RWPE2 (cell line): ENCODE measurements at regions not wholly inside any gene's neighbourhood (a gene's known extent, or its start where the extent isn't known, plus 50 kb on each side); places are given as distances from the start of the nearest gene placed in this dataset.

Experiments used
- ATAC-seq: fragments of 200-7000 bp; cut with Tn5 transposase; 3 replicates; pipeline ENCODE4 v1.9.1; 2021; ENCODE audit warnings: low read depth
- DNase-seq: peaks from one replicate; pipeline ENCODE4 v3.0.0-alpha.2; 2020; ENCODE audit warnings: low spot score
- H3K27ac ChIP-seq: fragments of 450-650 bp; 2 replicates; pipeline ENCODE4 v1.5.1; 2017; ENCODE audit warnings: mild to moderate bottlenecking; ENCODE audit not compliant: poor library complexity, severe bottlenecking
- H3K27me3 ChIP-seq: fragments of 250-450 bp; sonication (Bioruptor Pico); 2 replicates; pipeline ENCODE4 v1.5.1; 2021; ENCODE audit warnings: mild to moderate bottlenecking, moderate library complexity; ENCODE audit not compliant: insufficient read depth, poor library complexity, severe bottlenecking
- H3K36me3 ChIP-seq: fragments of 250-450 bp; sonication (Bioruptor Pico); 2 replicates; pipeline ENCODE4 v1.5.1; 2020; ENCODE audit warnings: low read depth, mild to moderate bottlenecking, moderate library complexity
- H3K4me1 ChIP-seq: fragments of 250-450 bp; sonication (Bioruptor Pico); 2 replicates; pipeline ENCODE4 v1.5.1; 2021; ENCODE audit warnings: mild to moderate bottlenecking, moderate library complexity; ENCODE audit not compliant: insufficient read depth, poor library complexity, severe bottlenecking
- H3K4me3 ChIP-seq: fragments of 250-450 bp; sonication (Bioruptor Pico); 2 replicates; pipeline ENCODE4 v1.5.1; 2021; ENCODE audit warnings: mild to moderate bottlenecking, moderate library complexity; ENCODE audit not compliant: severe bottlenecking
- H3K9me3 ChIP-seq: fragments of 250-450 bp; sonication (Bioruptor Pico); 2 replicates; pipeline ENCODE4 v1.5.1; 2021; ENCODE audit warnings: mild to moderate bottlenecking, moderate library complexity; ENCODE audit not compliant: severe bottlenecking
- CTCF ChIP-seq: fragments of 450-650 bp; IDR thresholded peaks from one replicate; pipeline ENCODE4 v1.5.1; 2017; ENCODE audit warnings: mild to moderate bottlenecking, moderate library complexity; ENCODE audit not compliant: poor library complexity, severe bottlenecking

GRCh38 chr12:17416748-17417147 is 673.2 kb downstream of the RERGL start:
- no peak overlapping the region for H3K4me3 ChIP-seq
- H3K4me1 ChIP-seq: no peaks in the 10 kb centered on the region
- no peak for ATAC-seq
- H3K9me3 ChIP-seq: no peaks in the 10 kb centered on the region
- H3K27ac ChIP-seq: no peak overlapping the region
- no peak for TF ChIP-seq CTCF
- H3K36me3 ChIP-seq: no peaks in the 10 kb centered on the region
- DNase-seq: no peak
- H3K27me3 ChIP-seq: no peaks in the 10 kb centered on the region

GRCh38 chr12:17414596-17414995 is 675.4 kb downstream of the RERGL start:
- H3K4me3 ChIP-seq: no peak overlapping the region
- H3K27me3 ChIP-seq: no peaks in the 10 kb centered on the region
- no peak for TF ChIP-seq CTCF
- no peaks in the 10 kb centered on the region for H3K36me3 ChIP-seq
- H3K9me3 ChIP-seq: no peaks in the 10 kb centered on the region
- H3K4me1 ChIP-seq: no peaks in the 10 kb centered on the region
- H3K27ac ChIP-seq: no peak overlapping the region
- DNase-seq: no peak
- no peak for ATAC-seq

- Histone ChIP-seq H3K9me3 (no peaks in the 10 kb centered on the region), H3K36me3 (no peaks in the 10 kb centered on the region), H3K27me3 (no peaks in the 10 kb centered on the region), H3K27ac (no peak overlapping the region), H3K4me3 (no peak overlapping the region), H3K4me1 (no peaks in the 10 kb centered on the region)
- DNase-seq: no peak
- ATAC-seq: no peak
- TF ChIP-seq CTCF: no peak
Measured at GRCh38 chr12:17411662-17412061, 678.3 kb downstream of the RERGL start.

- DNase-seq (no peak), ATAC-seq (no peak)
- Histone ChIP-seq H3K27ac (no peak overlapping the region), H3K4me1 (no peaks in the 10 kb centered on the region), H3K4me3 (no peak overlapping the region), H3K27me3 (no peaks in the 10 kb centered on the region), H3K36me3 (no peaks in the 10 kb centered on the region), H3K9me3 (no peaks in the 10 kb centered on the region)
- no peak for TF ChIP-seq CTCF
Measured at GRCh38 chr12:17388679-17389078, 701.3 kb downstream of the RERGL start.

- Histone ChIP-seq H3K4me3 (no peak overlapping the region), H3K27me3 (no peaks in the 10 kb centered on the region), H3K4me1 (no peaks in the 10 kb centered on the region), H3K36me3 (no peaks in the 10 kb centered on the region), H3K9me3 (no peaks in the 10 kb centered on the region), H3K27ac (no peak overlapping the region)
- ATAC-seq: no peak
- DNase-seq: no peak
- no peak for TF ChIP-seq CTCF
Measured at GRCh38 chr12:17383321-17383720, 706.7 kb downstream of the RERGL start.
